Fibroblast of villous mesenchyme (primary cell): ENCODE measurements at regions not wholly inside any gene's neighbourhood (a gene's known extent, or its start where the extent isn't known, plus 50 kb on each side); places are given as distances from the start of the nearest gene placed in this dataset.

Experiments used
- DNase-seq: peaks from one replicate; pipeline ENCODE4 v3.0.0-alpha.2; 2010; ENCODE audit warnings: low read depth
- H3K4me3 ChIP-seq: 2 replicates; pipeline ENCODE4 v1.5.1; 2011; ENCODE audit warnings: low read depth, mild to moderate bottlenecking, low read length
- TF ChIP-seq, protein P1 (sequence below): IDR thresholded peaks from 2 replicates; pipeline ENCODE4 v1.5.1; 2012; ENCODE audit warnings: low read depth, mild to moderate bottlenecking, low read length; ENCODE audit not compliant: insufficient read depth

DNA sequence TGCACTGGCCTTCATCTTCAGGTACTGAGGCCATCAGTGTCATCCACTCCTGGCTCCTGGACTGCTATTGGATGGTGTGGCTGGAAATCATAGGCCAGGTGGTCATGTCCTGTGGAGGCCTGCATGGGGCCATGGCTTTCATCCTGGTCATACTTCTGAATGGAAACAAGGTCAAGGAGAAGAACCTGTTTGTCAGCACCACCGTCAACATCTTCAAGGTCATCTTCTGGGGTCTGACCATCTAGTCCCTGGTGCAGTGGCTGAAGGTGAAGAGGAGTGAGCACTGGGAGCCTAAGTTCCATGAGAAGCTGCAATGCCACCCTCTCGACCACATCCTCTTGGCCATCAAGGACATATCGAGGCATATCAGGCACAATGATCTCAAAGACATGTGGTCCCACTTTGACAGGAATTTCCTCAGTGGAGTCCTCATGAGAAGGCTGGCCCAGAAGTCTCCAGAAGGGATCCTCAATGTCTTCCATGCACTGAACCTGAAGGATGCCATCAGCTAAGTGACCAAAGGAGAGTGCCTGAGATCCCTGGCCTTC, 120.0 kb upstream of the SERPIND1 start:
- no peak for DNase-seq
- TF ChIP-seq, protein P1, sequence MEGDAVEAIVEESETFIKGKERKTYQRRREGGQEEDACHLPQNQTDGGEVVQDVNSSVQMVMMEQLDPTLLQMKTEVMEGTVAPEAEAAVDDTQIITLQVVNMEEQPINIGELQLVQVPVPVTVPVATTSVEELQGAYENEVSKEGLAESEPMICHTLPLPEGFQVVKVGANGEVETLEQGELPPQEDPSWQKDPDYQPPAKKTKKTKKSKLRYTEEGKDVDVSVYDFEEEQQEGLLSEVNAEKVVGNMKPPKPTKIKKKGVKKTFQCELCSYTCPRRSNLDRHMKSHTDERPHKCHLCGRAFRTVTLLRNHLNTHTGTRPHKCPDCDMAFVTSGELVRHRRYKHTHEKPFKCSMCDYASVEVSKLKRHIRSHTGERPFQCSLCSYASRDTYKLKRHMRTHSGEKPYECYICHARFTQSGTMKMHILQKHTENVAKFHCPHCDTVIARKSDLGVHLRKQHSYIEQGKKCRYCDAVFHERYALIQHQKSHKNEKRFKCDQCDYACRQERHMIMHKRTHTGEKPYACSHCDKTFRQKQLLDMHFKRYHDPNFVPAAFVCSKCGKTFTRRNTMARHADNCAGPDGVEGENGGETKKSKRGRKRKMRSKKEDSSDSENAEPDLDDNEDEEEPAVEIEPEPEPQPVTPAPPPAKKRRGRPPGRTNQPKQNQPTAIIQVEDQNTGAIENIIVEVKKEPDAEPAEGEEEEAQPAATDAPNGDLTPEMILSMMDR, result no peak

DNA sequence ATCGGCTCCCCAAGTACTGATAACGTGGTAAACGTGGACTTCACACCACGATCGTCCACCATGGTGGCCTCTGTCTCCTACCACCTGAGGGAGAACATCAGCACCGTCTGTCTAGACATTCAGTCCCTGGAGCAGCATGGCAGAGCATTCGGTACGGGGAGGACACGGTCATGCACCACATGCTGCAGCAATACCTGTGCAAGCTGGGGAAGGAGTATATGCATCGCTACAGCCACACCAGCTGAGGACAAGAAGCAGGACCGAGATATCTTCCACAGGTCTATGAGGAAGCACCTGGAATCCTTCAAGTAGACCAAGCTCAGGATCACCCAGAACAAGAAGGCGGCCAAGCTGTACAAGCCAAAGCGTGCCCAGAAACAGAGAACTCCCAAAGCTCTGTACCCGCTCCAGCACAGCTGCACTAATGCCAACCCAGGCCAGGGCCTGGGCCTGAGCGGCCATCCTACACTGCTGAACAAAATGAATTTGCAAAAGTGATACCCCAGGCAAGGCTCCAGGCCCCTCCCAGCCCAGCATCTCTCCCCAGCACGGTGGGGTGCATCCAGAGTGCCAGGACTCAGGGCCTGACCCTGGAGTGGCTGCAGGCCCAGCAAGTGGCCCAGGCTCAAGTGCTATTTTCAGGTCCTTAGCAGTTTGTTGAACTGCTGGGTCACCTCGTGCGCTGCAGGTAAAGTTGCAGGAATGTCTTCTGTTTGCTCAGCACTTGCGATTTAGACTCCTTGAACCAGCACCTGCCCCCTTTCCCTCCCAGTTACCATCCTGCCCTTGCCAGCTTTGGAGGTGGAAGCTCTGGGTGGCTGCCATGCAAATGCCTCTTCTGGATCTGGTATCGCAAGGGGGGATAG, 119.3 kb upstream of the SERPIND1 start:
- no peak overlapping the region for H3K4me3 ChIP-seq
- TF ChIP-seq, protein P1, result no peak
- DNase-seq, result no peak

More for the DNA sequence above, 120.0 kb upstream of the SERPIND1 start:
- no peak overlapping the region for H3K4me3 ChIP-seq

DNA sequence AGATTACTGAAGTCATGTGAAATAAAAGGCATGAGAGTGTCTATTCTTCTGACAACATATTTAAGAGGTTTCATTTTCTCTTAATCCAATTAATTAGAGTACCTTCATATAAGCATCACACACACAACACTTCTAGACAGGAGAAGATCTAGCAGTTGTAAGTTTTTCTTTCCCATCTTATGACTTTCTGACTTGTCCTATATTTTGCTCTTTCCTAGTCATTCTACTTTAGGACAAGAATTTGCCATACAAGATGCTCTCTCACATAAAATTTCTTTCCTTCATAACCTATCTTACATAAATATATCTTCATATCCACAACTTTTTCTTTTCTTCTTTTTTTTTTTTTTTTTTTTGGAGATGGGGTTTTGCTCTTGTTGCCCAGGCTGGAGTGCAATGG, 118.3 kb upstream of the SERPIND1 start:
- H3K4me3 ChIP-seq, result no peak overlapping the region
- TF ChIP-seq, protein P1, result no peak
- no peak for DNase-seq

DNA sequence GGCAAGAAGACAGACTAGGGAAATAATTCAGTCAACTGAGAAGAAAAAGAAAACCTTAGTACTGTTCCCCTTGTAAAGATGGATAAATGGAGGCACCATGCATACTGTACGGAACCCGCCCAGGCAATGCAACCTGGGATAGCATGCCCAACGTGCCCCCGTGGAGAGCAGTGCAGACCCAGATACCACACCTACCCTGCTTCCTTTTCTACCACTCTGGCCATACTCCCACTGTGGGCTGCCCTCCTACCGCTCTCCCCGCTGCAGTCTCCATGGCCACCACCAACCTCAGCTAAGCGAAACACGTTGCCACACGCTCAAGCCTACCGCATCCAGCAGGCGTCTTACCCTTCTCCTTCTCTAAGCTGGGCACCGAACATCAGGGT, 117.4 kb upstream of the SERPIND1 start:
- H3K4me3 ChIP-seq, result no peak overlapping the region
- DNase-seq, result no peak
- TF ChIP-seq, protein P1, result no peak

DNA sequence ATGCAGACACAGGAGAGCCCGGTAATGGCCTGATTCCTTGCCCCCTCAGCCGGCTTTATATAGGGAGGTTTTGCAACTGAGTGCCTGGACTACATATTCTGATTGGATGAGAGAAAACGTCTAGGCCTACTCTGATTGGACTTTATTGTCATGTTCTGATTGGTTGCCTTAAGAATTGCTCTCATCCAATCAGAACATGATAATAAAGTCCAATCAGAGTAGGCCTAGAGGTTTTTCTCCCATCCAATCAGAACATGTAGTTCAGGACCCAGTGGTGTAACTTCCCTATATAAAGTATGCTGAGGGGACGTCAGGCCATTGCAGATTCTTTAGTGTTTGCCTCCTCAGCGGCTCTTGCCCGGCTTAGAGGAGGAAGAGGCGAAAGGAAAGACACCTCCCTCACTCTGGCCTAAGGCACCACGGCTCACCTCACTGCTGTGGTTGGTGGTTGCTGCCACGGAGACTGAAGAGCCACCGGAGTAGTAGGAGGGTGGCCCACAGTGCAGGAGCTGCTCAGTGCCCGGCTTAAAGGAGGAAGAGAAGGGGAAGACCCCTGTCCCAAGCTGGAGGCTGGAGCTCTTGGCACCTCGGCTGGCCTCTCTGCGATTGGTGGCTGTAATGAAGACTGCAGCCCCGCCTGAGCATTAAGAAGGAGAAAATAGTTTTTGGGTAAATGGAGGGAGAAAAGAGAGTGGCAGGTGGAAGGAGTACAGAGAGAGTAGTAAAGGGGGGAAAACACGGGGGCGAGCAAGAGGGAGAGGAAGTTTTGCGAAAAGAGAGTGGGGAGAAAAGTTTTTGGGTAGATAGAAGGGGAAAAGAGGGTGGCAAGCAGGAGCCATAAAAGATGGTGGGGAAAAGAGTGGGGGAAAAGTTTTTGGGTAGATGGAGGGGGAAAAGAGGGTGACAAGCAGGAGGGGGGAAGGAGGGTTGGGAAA, 116.7 kb upstream of the SERPIND1 start:
- DNase-seq, result no peak
- TF ChIP-seq, protein P1, result no peak
- H3K4me3 ChIP-seq, result no peak overlapping the region
